Caco-2 (cell line): ENCODE measurements at regions not wholly inside any gene's neighbourhood (a gene's known extent, or its start where the extent isn't known, plus 50 kb on each side); places are given as distances from the start of the nearest gene placed in this dataset.

Source experiments
- BruUV-seq: library from RNA; stranded (reverse); fragments of 400-500 nt; replicated peaks from 2 replicates; lab custom pipeline; 2021; lab: Mats Ljungman, UMichigan
- CTCF ChIA-PET: fragments of 300-600 bp; sonication (Branson Sonifier 250); formaldehyde crosslinking; loops from one replicate; lab custom pipeline; 2022; ENCODE audit warnings: antibody characterized with exemption; lab: Charles Lee
- POLR2A ChIA-PET: fragments of 300-600 bp; sonication (Branson Sonifier 250); formaldehyde crosslinking; loops from one replicate; lab custom pipeline; 2022; ENCODE audit warnings: antibody characterized with exemption; lab: Charles Lee
- DNase-seq, 2 experiments: peaks; one replicate each; pipeline versions ENCODE4 v3.0.0 to v3.0.0-alpha.2; 2020 to 2022
- H3K27me3 ChIP-seq: replicated peaks from 2 replicates; pipeline ENCODE4 v1.6.0; 2011; ENCODE audit warnings: low read length; ENCODE audit not compliant: control insufficient read depth, insufficient read depth
- H3K36me3 ChIP-seq: 2 replicates; pipeline ENCODE4 v1.5.1; 2011; ENCODE audit warnings: low read length; ENCODE audit not compliant: control insufficient read depth, insufficient read depth
- H3K4me1 ChIP-seq: fragments of 250-450 bp; sonication (Bioruptor Pico); 2 replicates; pipeline ENCODE4 v1.5.1; 2020; ENCODE audit warnings: mild to moderate bottlenecking
- H3K4me3 ChIP-seq: 2 replicates; pipeline ENCODE4 v1.5.1; 2011; ENCODE audit warnings: low read depth, mild to moderate bottlenecking, control low read depth, low read length
- H3K9me3 ChIP-seq: fragments of 250-450 bp; sonication (Bioruptor Pico); 2 replicates; pipeline ENCODE4 v1.5.1; 2020; ENCODE audit warnings: mild to moderate bottlenecking, moderate library complexity
- H3K27ac Mint-ChIP-seq: one replicate; pipeline ENCODE4 v1.8.0; 2022; ENCODE audit warnings: mixed read lengths; ENCODE audit not compliant: unreplicated experiment
- H3K27me3 Mint-ChIP-seq: one replicate; pipeline ENCODE4 v1.8.0; 2022; ENCODE audit warnings: mixed read lengths; ENCODE audit not compliant: insufficient read depth, unreplicated experiment
- H3K36me3 Mint-ChIP-seq: one replicate; pipeline ENCODE4 v1.8.0; 2022; ENCODE audit warnings: mild to moderate bottlenecking, mixed read lengths; ENCODE audit not compliant: insufficient read depth, unreplicated experiment
- H3K4me1 Mint-ChIP-seq: one replicate; pipeline ENCODE4 v1.8.0; 2022; ENCODE audit warnings: low read depth, mixed read lengths; ENCODE audit not compliant: unreplicated experiment
- H3K4me3 Mint-ChIP-seq: one replicate; pipeline ENCODE4 v1.8.0; 2022; ENCODE audit warnings: mild to moderate bottlenecking, moderate library complexity, mixed read lengths; ENCODE audit not compliant: unreplicated experiment
- H3K9me3 Mint-ChIP-seq: one replicate; pipeline ENCODE4 v1.8.0; 2022; ENCODE audit warnings: mixed read lengths; ENCODE audit not compliant: unreplicated experiment
- CTCF ChIP-seq, 2 experiments: fragments of 200-600 bp in 1 of 2; IDR thresholded peaks; 1 replicate in 1 of 2; 2 replicates in 1 of 2; pipeline versions ENCODE4 v1.5.1 to v1.8.0; 2011 to 2022; ENCODE audit warnings: antibody characterized with exemption in 1 of 2, control low read depth in 1 of 2, inconsistent platforms in 1 of 2, low read depth in 1 of 2, low read length in 1 of 2, mild to moderate bottlenecking in 1 of 2, moderate library complexity in 1 of 2; ENCODE audit not compliant: insufficient read depth in 1 of 2, severe bottlenecking in 1 of 2, unreplicated experiment in 1 of 2
- intact Hi-C: fragments of 100-400 bp; cut with micrococcal nuclease; formaldehyde crosslinking; loops from one replicate; pipeline ENCODE4 v1.10.0; 2022; ENCODE audit not compliant: unreplicated experiment

GRCh38 chr13:99071211-99071610 lies 93.3 kb upstream of the DOCK9 start:
- Histone ChIP-seq H3K27me3 (no peaks in the 10 kb centered on the region), H3K36me3 (0 out of 2 replicates have a peak, but pooled peaks cover 2% of the 10 kb centered on the region), H3K4me3 (no peak overlapping the region), H3K4me1 (peaks cover 19% of the 10 kb centered on the region), H3K9me3 (peaks cover 13% of the 10 kb centered on the region)
- TF ChIP-seq CTCF (IDR thresholded peaks at IDR 0.05; ENCODE audit: insufficient read depth in 1 of 2, low read depth in 1 of 2, low read length in 1 of 2, severe bottlenecking in 1 of 2, unreplicated experiment in 1 of 2), result no peak
- Mint-ChIP-seq H3K4me1 (peaks cover 25% of the 10 kb centered on the region), H3K9me3 (peaks cover 32% of the 10 kb centered on the region), H3K36me3 (peaks cover 34% of the 10 kb centered on the region), H3K27ac (no peak overlapping the region), H3K4me3 (no peak overlapping the region), H3K27me3 (no peaks in the 10 kb centered on the region)
- BruUV-seq, result no TSS peak
- CTCF ChIA-PET, result no interaction called here
- POLR2A ChIA-PET, result no interaction called here
- DNase-seq, result no peak
- intact Hi-C loops, result no loop called here

GRCh38 chr13:99071666-99072065 lies 93.8 kb upstream of the DOCK9 start:
- Mint-ChIP-seq H3K27ac (no peak overlapping the region), H3K27me3 (no peaks in the 10 kb centered on the region), H3K4me1 (peaks cover 28% of the 10 kb centered on the region), H3K4me3 (no peak overlapping the region), H3K36me3 (peaks cover 33% of the 10 kb centered on the region), H3K9me3 (peaks cover 34% of the 10 kb centered on the region)
- no peak for DNase-seq
- no peak for TF ChIP-seq CTCF (IDR thresholded peaks at IDR 0.05; ENCODE audit: insufficient read depth in 1 of 2, low read depth in 1 of 2, low read length in 1 of 2, severe bottlenecking in 1 of 2, unreplicated experiment in 1 of 2)
- ChIA-PET CTCF (no interaction called here), POLR2A (no interaction called here)
- Histone ChIP-seq H3K4me1 (peaks cover 14% of the 10 kb centered on the region), H3K9me3 (peaks cover 9% of the 10 kb centered on the region), H3K27me3 (no peaks in the 10 kb centered on the region), H3K36me3 (0 out of 2 replicates have a peak, but pooled peaks cover 2% of the 10 kb centered on the region), H3K4me3 (no peak overlapping the region)
- no TSS peak for BruUV-seq
- intact Hi-C loops, result no loop called here

- no peak for DNase-seq
- H3K27me3 Mint-ChIP-seq, result no peaks in the 10 kb centered on the region
- Histone ChIP-seq H3K4me1 (peaks cover 8% of the 10 kb centered on the region), H3K27me3 (no peaks in the 10 kb centered on the region), H3K9me3 (peaks cover 8% of the 10 kb centered on the region), H3K36me3 (0 out of 2 replicates have a peak, but pooled peaks cover 2% of the 10 kb centered on the region), H3K4me3 (no peak overlapping the region)
- intact Hi-C loops, result no loop called here
- no peak overlapping the region for H3K27ac Mint-ChIP-seq
- H3K36me3 Mint-ChIP-seq, result peaks cover 26% of the 10 kb centered on the region
- no peak overlapping the region for H3K4me3 Mint-ChIP-seq
- H3K9me3 Mint-ChIP-seq, result peaks cover 30% of the 10 kb centered on the region
- H3K4me1 Mint-ChIP-seq, result peaks cover 22% of the 10 kb centered on the region
- POLR2A ChIA-PET, result no interaction called here
- no TSS peak for BruUV-seq
- CTCF ChIA-PET, result no interaction called here
- TF ChIP-seq CTCF (IDR thresholded peaks at IDR 0.05; ENCODE audit: insufficient read depth in 1 of 2, low read depth in 1 of 2, low read length in 1 of 2, severe bottlenecking in 1 of 2, unreplicated experiment in 1 of 2), result no peak
These were observed 94.5 kb upstream of the DOCK9 start for GRCh38 chr13:99072356-99072755.
